H1 (cell line): ENCODE measurements at regions not wholly inside any gene's neighbourhood (a gene's known extent, or its start where the extent isn't known, plus 50 kb on each side); places are given as distances from the start of the nearest gene placed in this dataset.

Experiments
- EP300 ChIP-seq, 2 experiments: IDR thresholded peaks; 1 replicate in 1 of 2; 2 replicates in 1 of 2; pipeline ENCODE4 v1.6.1; 2011 to 2012; ENCODE audit warnings: low read depth in 2 of 2, low read length in 2 of 2, mild to moderate bottlenecking in 2 of 2, borderline replicate concordance in 1 of 2, inconsistent platforms in 1 of 2, moderate library complexity in 1 of 2
- MAFK ChIP-seq: IDR thresholded peaks from 2 replicates; pipeline ENCODE4 v1.6.1; 2012; ENCODE audit warnings: low read depth, mild to moderate bottlenecking, improper control_type of control experiment, low read length
- PHF8 ChIP-seq: fragments of 200-600 bp; sonication (generic); conservative IDR thresholded peaks from 2 replicates; pipeline ENCODE4 v1.7.1; 2012; ENCODE audit warnings: low read depth, mild to moderate bottlenecking, inconsistent platforms, low read length, moderate library complexity
- SP2 ChIP-seq: IDR thresholded peaks from 2 replicates; pipeline ENCODE4 v1.6.1; 2012; ENCODE audit warnings: mild to moderate bottlenecking, low read length, inconsistent platforms

GRCh38 chr4:18198653-18199052, 177.1 kb upstream of the LCORL start:
- TF ChIP-seq SP2 (no peak), PHF8 (no peak), MAFK (no peak), EP300 (IDR thresholded peaks at IDR 0.05; ENCODE audit: borderline replicate concordance in 1 of 2, low read depth in 2 of 2, low read length in 2 of 2) (no peak)
